Heart right ventricle (tissue), 16 donors: ENCODE measurements at regions not wholly inside any gene's neighbourhood (a gene's known extent, or its start where the extent isn't known, plus 50 kb on each side); places are given as distances from the start of the nearest gene placed in this dataset.
A peak's percentile ranks its signal among the peaks of the same experiment; 100 is the strongest.

ENCODE experiments used
- ATAC-seq, 8 donors: fragments of 200-7000 bp; cut with Tn5 transposase; one replicate each; pipeline ENCODE4 v1.9.1; 2020; ENCODE audit warnings: mild to moderate bottlenecking in 8 of 8, moderate library complexity in 8 of 8, moderate number of reproducible peaks in 1 of 8
- DNase-seq, 2 donors: peaks; one replicate each; pipeline ENCODE4 v3.0.0-alpha.2; 2020
- H3K27ac ChIP-seq, 10 donors: fragments of 200-600 bp; sonication (generic) in 2 of 10; one replicate each; pipeline versions ENCODE4 v1.5.0 to v1.8.0; 2020 to 2022; ENCODE audit warnings: mild to moderate bottlenecking in 3 of 10
- H3K27me3 ChIP-seq, 7 donors: fragments of 200-600 bp; one replicate each; pipeline ENCODE4 v1.8.0; 2021 to 2022; ENCODE audit warnings: mild to moderate bottlenecking in 2 of 7
- H3K36me3 ChIP-seq, 9 donors: fragments of 200-600 bp; sonication (generic) in 1 of 9; one replicate each; pipeline versions ENCODE4 v1.5.0 to v1.8.0; 2020 to 2022; ENCODE audit warnings: mild to moderate bottlenecking in 2 of 9
- H3K4me1 ChIP-seq, 9 donors: fragments of 200-600 bp; sonication (generic) in 1 of 9; one replicate each; pipeline versions ENCODE4 v1.5.0 to v1.8.0; 2020 to 2022; ENCODE audit warnings: mild to moderate bottlenecking in 4 of 9
- H3K4me3 ChIP-seq, 10 donors: fragments of 200-600 bp; sonication (generic) in 2 of 10; one replicate each; pipeline versions ENCODE4 v1.5.0 to v1.8.0; 2020 to 2022; ENCODE audit warnings: mild to moderate bottlenecking in 7 of 10, moderate library complexity in 2 of 10
- H3K9me3 ChIP-seq, 11 donors: fragments of 200-600 bp in 10 of 11; sonication (generic) in 2 of 11; one replicate each; pipeline versions ENCODE4 v1.5.0 to v1.8.0; 2013 to 2022; ENCODE audit warnings: mild to moderate bottlenecking in 2 of 11, control low read depth in 1 of 11, moderate library complexity in 1 of 11
- CTCF ChIP-seq, 9 donors: fragments of 200-600 bp; sonication (generic) in 2 of 9; IDR thresholded peaks; one replicate each; pipeline versions ENCODE4 v1.5.0 to v1.8.0; 2021 to 2022; ENCODE audit warnings: antibody characterized with exemption in 9 of 9, mild to moderate bottlenecking in 5 of 9, moderate library complexity in 1 of 9
- WGBS, 2 donors: extraction: QIAGEN DNeasy Blood & Tissue Kit; methylation state at CpG; one replicate each; pipeline ENCODE4 v1.1.7; 2013; ENCODE audit warnings: inconsistent platforms in 1 of 2; 5-methylcytosine and 5-hydroxymethylcytosine counted together
- intact Hi-C, 10 donors: fragments of 100-400 bp; cut with DNase I; formaldehyde crosslinking; loops; one replicate each; pipeline versions ENCODE4 v1.11.1 to v1.14.2; 2022
- donor health status: Arrhythmogenic right ventricular cardiomyopathy.
- donor health status: ischemic (EF 13 %, LVEDD 7.1; RV severe dilation, severe dysfunction).
- donor health status: healthy with polysubstance abuse.
- donor health status: DM: no; HTN: yes; CAD: no.
- donor health status: DM: no; HTN: no; CAD: no.
- donor health status: ischemic (EF 25% LVEDD 6.9; RV normal size, moderate dysfunction).
- donor health status: ischemic (EF 25% LVEDD 5.7; RV mildly dilated, moderate dysfunction).
- donor health status: healthy.
- donor health status: DM: yes; HTN: yes; CAD: no.
- donor health status: Ischemic cardiomyopathy.
- donor health status: ischemic (EF 35%, LVEDD 5.7; RV mildly dilated, moderate dysfunction).
- donor health status: nonischemic (EF 11% LVEDD 7.7; RV severe dilation, severe dysfunction).
- donor health status: DM: yes; HTN: yes; CAD: no.
- donor health status: PGD.
- donor health status: ischemic (EF 29% LVEDD 5.4; RV normal size, mild dysfunction).
- donor health status: nonischemic (EF 23%, LVEDD 6.1; RV moderate dilation, normal function).

GRCh38 chr2:144237108-144237507 is 282.8 kb downstream of the ZEB2 start:
- Histone ChIP-seq H3K4me3 (no peak overlapping the region), H3K27ac (no peak overlapping the region), H3K4me1 (peaks cover 0 to 58% (median 14%) of the 10 kb centered on the region in 9 donors), H3K36me3 (no peaks in the 10 kb centered on the region), H3K9me3 (no peaks in the 10 kb centered on the region), H3K27me3 (no peaks in the 10 kb centered on the region)
- intact Hi-C loops: no loop called here
- no peak for ATAC-seq
- no peak for TF ChIP-seq CTCF (IDR thresholded peaks at IDR 0.05)
- WGBS, 2 donors: 69% methylated on average over 4 of the region's 4 CpGs
- no peak for DNase-seq

DNA sequence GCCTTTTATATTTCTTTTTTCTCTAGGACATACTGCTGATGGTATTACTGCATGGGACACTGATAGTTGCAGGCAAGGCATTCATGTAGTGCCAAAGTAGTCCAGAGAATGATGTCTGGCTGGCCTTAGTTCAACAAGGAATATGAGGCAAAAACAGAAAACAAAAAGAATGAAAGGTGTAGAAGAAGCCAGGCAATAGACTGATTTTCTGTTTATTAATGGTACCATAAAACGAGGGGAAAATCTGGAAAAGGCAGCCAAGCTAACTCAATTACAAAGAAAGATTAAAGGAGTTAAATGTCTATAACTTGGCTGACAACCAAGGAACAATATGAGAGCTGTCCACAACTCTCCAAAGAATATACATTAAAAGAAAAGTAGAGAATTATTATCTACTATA is 284.9 kb downstream of the ZEB2 start:
- H3K36me3 ChIP-seq: no peaks in the 10 kb centered on the region
- no peaks in the 10 kb centered on the region for H3K27me3 ChIP-seq
- ATAC-seq: no peak
- no peaks in the 10 kb centered on the region for H3K9me3 ChIP-seq
- intact Hi-C loops: no loop called here
- DNase-seq: no peak
- WGBS, 2 donors: 85 to 89% methylated on average over 1 of the region's 1 CpG
- no peak for TF ChIP-seq CTCF (IDR thresholded peaks at IDR 0.05)
- H3K4me3 ChIP-seq: no peak overlapping the region
- H3K27ac ChIP-seq: peak overlapping the region in 1 of 10 donors; percentile 38
- peaks cover 0 to 42% (median 10%) of the 10 kb centered on the region in 9 donors for H3K4me1 ChIP-seq

- Histone ChIP-seq H3K9me3 (no peaks in the 10 kb centered on the region), H3K4me1 (peaks cover 0 to 42% (median 10%) of the 10 kb centered on the region in 9 donors), H3K27me3 (no peaks in the 10 kb centered on the region), H3K4me3 (no peak overlapping the region), H3K27ac (peak overlapping the region in 1 of 10 donors; percentile 38), H3K36me3 (no peaks in the 10 kb centered on the region)
- no peak for DNase-seq
- intact Hi-C loops: no loop called here
- no peak for ATAC-seq
- TF ChIP-seq CTCF (IDR thresholded peaks at IDR 0.05): no peak
- 73 to 79% methylated on average over 4 of the region's 4 CpGs for WGBS, 2 donors
Observed at GRCh38 chr2:144234542-144234871, 285.4 kb downstream of the ZEB2 start.

DNA sequence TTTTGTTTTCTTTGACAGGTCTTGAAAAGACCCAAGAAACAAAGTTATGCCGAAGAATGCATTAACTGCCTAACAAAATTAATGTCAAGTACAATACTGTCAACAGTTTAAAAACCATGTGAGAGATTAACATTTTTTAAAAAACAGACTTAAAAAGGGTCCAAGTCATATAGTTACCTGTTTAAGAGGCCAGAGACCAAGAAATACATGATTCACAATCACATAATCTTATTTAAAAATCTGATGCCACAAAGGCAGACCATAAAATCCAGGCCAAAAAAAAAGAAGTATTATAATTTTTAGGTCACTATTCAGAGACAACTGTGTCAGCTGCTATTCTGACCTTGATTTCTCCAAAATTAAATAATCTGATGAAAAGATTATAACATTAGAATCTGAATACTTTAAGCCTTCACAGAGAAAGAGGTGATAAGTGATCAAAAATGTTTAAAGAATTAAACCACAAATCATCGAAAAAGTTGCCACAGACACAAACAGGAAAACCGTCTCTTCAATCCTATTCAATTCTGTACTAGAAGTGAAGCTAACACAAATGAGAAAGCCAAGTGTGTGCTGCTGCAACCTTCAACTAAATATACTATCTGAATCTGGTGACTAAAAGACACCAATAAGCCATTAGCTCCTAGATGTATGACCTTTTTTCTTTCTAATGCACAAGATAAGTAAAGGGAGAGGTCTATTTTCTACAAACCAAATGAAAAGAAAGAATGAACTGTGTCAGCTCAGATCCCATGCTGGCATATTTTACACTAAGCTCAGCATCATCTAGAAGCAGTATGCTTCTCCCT is 286.0 kb downstream of the ZEB2 start:
- DNase-seq: no peak
- no peaks in the 10 kb centered on the region for H3K9me3 ChIP-seq
- no peaks in the 10 kb centered on the region for H3K27me3 ChIP-seq
- no peak for TF ChIP-seq CTCF (IDR thresholded peaks at IDR 0.05)
- no peak for ATAC-seq
- intact Hi-C loops: no loop called here
- no peak overlapping the region for H3K4me3 ChIP-seq
- H3K4me1 ChIP-seq: peaks cover 0 to 42% (median 10%) of the 10 kb centered on the region in 9 donors
- no peaks in the 10 kb centered on the region for H3K36me3 ChIP-seq
- H3K27ac ChIP-seq: peak overlapping the region in 1 of 10 donors; percentile 38
- WGBS, 2 donors: 86 to 93% methylated on average over 3 of the region's 3 CpGs
